ENCODE measurements at regions not wholly inside any gene's neighbourhood (a gene's known extent, or its start where the extent isn't known, plus 50 kb on each side); places are given as distances from the start of the nearest gene placed in this dataset.
"Not testable (repeated sequence)": the region's sequence is repeated elsewhere in the genome, so short reads cannot be mapped to it uniquely, and the experiment has no call there.

GRCh38 chr1:610538-610937, 75.9 kb downstream of the OR4F16 start:
- peak; percentile 16 for DNase-seq

- not testable (repeated sequence) for DNase-seq
Measured at GRCh38 chr1:609161-609560, 77.3 kb downstream of the OR4F16 start.

GRCh38 chr1:605279-605678, 81.2 kb downstream of the OR4F16 start:
- peak; percentile 17 for DNase-seq

GRCh38 chr1:588211-588610, 98.2 kb downstream of the OR4F16 start:
- DNase-seq = not testable (repeated sequence)

- peak; percentile 43 for DNase-seq
Measured at GRCh38 chr1:585992-586391, 100.5 kb downstream of the OR4F16 start.
